ENCODE measurements at regions not wholly inside any gene's neighbourhood (a gene's known extent, or its start where the extent isn't known, plus 50 kb on each side); places are given as distances from the start of the nearest gene placed in this dataset.

GRCh38 chr15:38631119-38632075, 66.8 kb upstream of the RASGRP1 start:
- TF ChIP-seq GATA2 (IDR thresholded peaks at IDR 0.05; ENCODE audit: low read depth, low read length) (no peak), GATA3 (IDR thresholded peaks at IDR 0.05; ENCODE audit: low read depth, low read length) (no peak)

- TF ChIP-seq GATA2 (IDR thresholded peaks at IDR 0.05; ENCODE audit: low read depth, low read length): no peak
- TF ChIP-seq GATA3 (IDR thresholded peaks at IDR 0.05; ENCODE audit: low read depth, low read length): no peak
Measured at GRCh38 chr15:38635170-38635569, 70.6 kb upstream of the RASGRP1 start.

- TF ChIP-seq GATA2 (IDR thresholded peaks at IDR 0.05; ENCODE audit: low read depth, low read length) (no peak), GATA3 (IDR thresholded peaks at IDR 0.05; ENCODE audit: low read depth, low read length) (no peak)
Measured at GRCh38 chr15:38636597-38636996, 72.0 kb upstream of the RASGRP1 start.

- TF ChIP-seq GATA3 (IDR thresholded peaks at IDR 0.05; ENCODE audit: low read depth, low read length) (no peak), GATA2 (IDR thresholded peaks at IDR 0.05; ENCODE audit: low read depth, low read length) (no peak)
Measured at GRCh38 chr15:38638126-38638525, 73.5 kb upstream of the RASGRP1 start.

GRCh38 chr15:38638811-38639210, 74.2 kb upstream of the RASGRP1 start:
- TF ChIP-seq GATA2 (IDR thresholded peaks at IDR 0.05; ENCODE audit: low read depth, low read length) (no peak), GATA3 (IDR thresholded peaks at IDR 0.05; ENCODE audit: low read depth, low read length) (no peak)

- TF ChIP-seq GATA3 (IDR thresholded peaks at IDR 0.05; ENCODE audit: low read depth, low read length): no peak
- no peak for TF ChIP-seq GATA2 (IDR thresholded peaks at IDR 0.05; ENCODE audit: low read depth, low read length)
Measured at GRCh38 chr15:38642689-38643270, 78.2 kb upstream of the RASGRP1 start.

- TF ChIP-seq GATA2 (IDR thresholded peaks at IDR 0.05; ENCODE audit: low read depth, low read length) (no peak), GATA3 (IDR thresholded peaks at IDR 0.05; ENCODE audit: low read depth, low read length) (no peak)
Measured at GRCh38 chr15:38646716-38647115, 82.1 kb upstream of the RASGRP1 start.

GRCh38 chr15:38647683-38648082, 83.1 kb upstream of the RASGRP1 start:
- TF ChIP-seq GATA3 (IDR thresholded peaks at IDR 0.05; ENCODE audit: low read depth, low read length): no peak
- no peak for TF ChIP-seq GATA2 (IDR thresholded peaks at IDR 0.05; ENCODE audit: low read depth, low read length)

GRCh38 chr15:38648121-38648843, 83.7 kb upstream of the RASGRP1 start:
- no peak for TF ChIP-seq GATA3 (IDR thresholded peaks at IDR 0.05; ENCODE audit: low read depth, low read length)
- no peak for TF ChIP-seq GATA2 (IDR thresholded peaks at IDR 0.05; ENCODE audit: low read depth, low read length)

- no peak for TF ChIP-seq GATA3 (IDR thresholded peaks at IDR 0.05; ENCODE audit: low read depth, low read length)
- no peak for TF ChIP-seq GATA2 (IDR thresholded peaks at IDR 0.05; ENCODE audit: low read depth, low read length)
Measured at GRCh38 chr15:38650384-38650783, 85.8 kb upstream of the RASGRP1 start.

- TF ChIP-seq GATA2 (IDR thresholded peaks at IDR 0.05; ENCODE audit: low read depth, low read length) (no peak), GATA3 (IDR thresholded peaks at IDR 0.05; ENCODE audit: low read depth, low read length) (no peak)
Measured at GRCh38 chr15:38650936-38651327, 86.3 kb upstream of the RASGRP1 start.

GRCh38 chr15:38651328-38652038, 86.9 kb upstream of the RASGRP1 start:
- TF ChIP-seq GATA2 (IDR thresholded peaks at IDR 0.05; ENCODE audit: low read depth, low read length) (no peak), GATA3 (IDR thresholded peaks at IDR 0.05; ENCODE audit: low read depth, low read length) (no peak)

GRCh38 chr15:38652183-38652794, 87.7 kb upstream of the RASGRP1 start:
- TF ChIP-seq GATA3 (IDR thresholded peaks at IDR 0.05; ENCODE audit: low read depth, low read length) (no peak), GATA2 (IDR thresholded peaks at IDR 0.05; ENCODE audit: low read depth, low read length) (no peak)

Measured in SH-SY5Y (cell line).